MCF 10A (cell line): ENCODE measurements at regions not wholly inside any gene's neighbourhood (a gene's known extent, or its start where the extent isn't known, plus 50 kb on each side); places are given as distances from the start of the nearest gene placed in this dataset.
A peak's percentile ranks its signal among the peaks of the same experiment; 100 is the strongest.

Experiments
- BruUV-seq: library from RNA; stranded (reverse); fragments of 400-500 nt; replicated peaks from 2 replicates; lab custom pipeline; 2021; lab: Mats Ljungman, UMichigan
- CTCF ChIA-PET: fragments of 300-600 bp; sonication (Branson Sonifier 250); formaldehyde crosslinking; extraction: SDS; loops from one replicate; lab custom pipeline; 2021; ENCODE audit warnings: antibody characterized with exemption, inconsistent platforms; lab: Yijun Ruan, JAX
- POLR2A ChIA-PET: fragments of 300-600, 350-650 bp; sonication (Branson Sonifier 250); formaldehyde crosslinking; extraction: SDS; loops from one replicate; lab custom pipeline; 2020; ENCODE audit warnings: antibody characterized with exemption, inconsistent platforms; lab: Yijun Ruan, JAX
- DNase-seq: peaks from one replicate; pipeline ENCODE4 v3.0.0-alpha.2; 2018; ENCODE audit not compliant: unreplicated experiment
- H3K27ac Mint-ChIP-seq: one replicate; pipeline ENCODE4 v1.8.0; 2022; ENCODE audit warnings: mild to moderate bottlenecking, low read depth, mixed read lengths; ENCODE audit not compliant: unreplicated experiment
- H3K27me3 Mint-ChIP-seq: one replicate; pipeline ENCODE4 v1.8.0; 2022; ENCODE audit warnings: mixed read lengths; ENCODE audit not compliant: insufficient read depth, unreplicated experiment
- H3K36me3 Mint-ChIP-seq: one replicate; pipeline ENCODE4 v1.8.0; 2022; ENCODE audit warnings: mild to moderate bottlenecking, moderate library complexity, mixed read lengths; ENCODE audit not compliant: insufficient read depth, unreplicated experiment
- H3K4me1 Mint-ChIP-seq: one replicate; pipeline ENCODE4 v1.8.0; 2022; ENCODE audit warnings: mixed read lengths; ENCODE audit not compliant: insufficient read depth, unreplicated experiment
- H3K4me3 Mint-ChIP-seq: one replicate; pipeline ENCODE4 v1.8.0; 2022; ENCODE audit warnings: mild to moderate bottlenecking, moderate library complexity, mixed read lengths; ENCODE audit not compliant: unreplicated experiment
- H3K9me3 Mint-ChIP-seq: one replicate; pipeline ENCODE4 v1.8.0; 2022; ENCODE audit warnings: mixed read lengths; ENCODE audit not compliant: unreplicated experiment
- intact Hi-C: fragments of 100-400 bp; cut with micrococcal nuclease; formaldehyde crosslinking; loops from 2 replicates; pipeline ENCODE4 v1.14.1; 2022
- TF ChIP-seq, protein P1 (sequence below): fragments of 200-600 bp; IDR thresholded peaks from one replicate; pipeline ENCODE4 v1.8.0; 2022; ENCODE audit warnings: antibody characterized with exemption, mild to moderate bottlenecking; ENCODE audit not compliant: unreplicated experiment

DNA sequence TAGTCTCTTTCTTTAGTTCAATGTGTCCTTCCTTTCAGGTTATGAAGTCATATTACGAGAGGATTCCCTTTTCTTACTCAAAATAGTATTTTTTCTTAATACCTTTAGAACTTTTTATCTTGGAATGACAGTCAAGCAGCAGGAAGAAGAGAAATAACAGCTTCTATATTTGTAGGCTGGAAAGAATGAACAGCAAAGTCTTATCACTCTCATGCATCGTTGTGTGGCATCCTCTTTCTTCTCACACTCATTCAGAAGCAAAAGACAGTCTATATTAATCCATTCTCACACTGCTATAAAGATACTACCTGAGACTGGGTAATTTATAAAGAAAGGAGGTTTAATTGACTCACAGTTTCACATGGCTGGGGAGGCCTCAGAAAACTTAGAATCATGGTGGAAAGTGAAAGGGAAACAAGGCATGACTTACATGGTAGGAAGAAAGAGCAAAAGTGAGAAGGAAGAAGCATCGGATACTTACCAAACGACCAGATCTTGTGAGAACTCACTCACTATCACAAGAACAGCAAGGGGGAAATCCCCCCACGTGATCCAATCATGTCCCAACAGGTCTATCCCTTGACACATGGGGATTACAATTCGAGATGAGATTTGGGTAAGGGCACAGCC lies 1646.1 kb upstream of the CDH6 start:
- H3K27ac Mint-ChIP-seq, result no peak overlapping the region
- ChIA-PET CTCF (no interaction called here), POLR2A (no interaction called here)
- H3K9me3 Mint-ChIP-seq, result no peaks in the 10 kb centered on the region
- TF ChIP-seq, protein P1, sequence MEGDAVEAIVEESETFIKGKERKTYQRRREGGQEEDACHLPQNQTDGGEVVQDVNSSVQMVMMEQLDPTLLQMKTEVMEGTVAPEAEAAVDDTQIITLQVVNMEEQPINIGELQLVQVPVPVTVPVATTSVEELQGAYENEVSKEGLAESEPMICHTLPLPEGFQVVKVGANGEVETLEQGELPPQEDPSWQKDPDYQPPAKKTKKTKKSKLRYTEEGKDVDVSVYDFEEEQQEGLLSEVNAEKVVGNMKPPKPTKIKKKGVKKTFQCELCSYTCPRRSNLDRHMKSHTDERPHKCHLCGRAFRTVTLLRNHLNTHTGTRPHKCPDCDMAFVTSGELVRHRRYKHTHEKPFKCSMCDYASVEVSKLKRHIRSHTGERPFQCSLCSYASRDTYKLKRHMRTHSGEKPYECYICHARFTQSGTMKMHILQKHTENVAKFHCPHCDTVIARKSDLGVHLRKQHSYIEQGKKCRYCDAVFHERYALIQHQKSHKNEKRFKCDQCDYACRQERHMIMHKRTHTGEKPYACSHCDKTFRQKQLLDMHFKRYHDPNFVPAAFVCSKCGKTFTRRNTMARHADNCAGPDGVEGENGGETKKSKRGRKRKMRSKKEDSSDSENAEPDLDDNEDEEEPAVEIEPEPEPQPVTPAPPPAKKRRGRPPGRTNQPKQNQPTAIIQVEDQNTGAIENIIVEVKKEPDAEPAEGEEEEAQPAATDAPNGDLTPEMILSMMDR, result no peak
- no peak overlapping the region for H3K4me3 Mint-ChIP-seq
- intact Hi-C loops, result no loop called here
- H3K4me1 Mint-ChIP-seq, result peaks cover 12% of the 10 kb centered on the region
- no peaks in the 10 kb centered on the region for H3K27me3 Mint-ChIP-seq
- H3K36me3 Mint-ChIP-seq, result no peaks in the 10 kb centered on the region
- DNase-seq, result no peak
- no TSS peak for BruUV-seq

DNA sequence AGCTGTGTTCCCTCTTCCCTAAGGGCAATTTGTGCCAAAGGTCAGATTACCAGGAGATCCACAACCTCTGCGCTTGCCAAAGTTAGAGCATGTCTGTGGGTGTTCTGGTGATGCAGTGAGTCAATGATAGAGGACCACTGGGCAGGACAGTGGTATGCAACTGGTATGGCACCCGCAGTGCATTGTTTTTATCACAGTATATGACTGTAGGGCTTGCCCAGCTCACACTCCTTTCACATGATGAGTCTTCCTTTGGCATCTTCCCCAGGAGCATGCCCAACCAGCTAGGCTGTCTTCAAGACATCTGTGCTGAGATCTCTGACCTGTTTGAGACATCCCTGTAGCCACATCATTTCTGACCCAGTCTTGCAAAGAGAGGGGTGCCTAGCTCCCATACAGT lies 1650.0 kb upstream of the CDH6 start:
- TF ChIP-seq, protein P1, result no peak
- Mint-ChIP-seq H3K27ac (no peak overlapping the region), H3K9me3 (peaks cover 25% of the 10 kb centered on the region), H3K4me3 (no peak overlapping the region), H3K27me3 (no peaks in the 10 kb centered on the region), H3K4me1 (peaks cover 6% of the 10 kb centered on the region), H3K36me3 (no peaks in the 10 kb centered on the region)
- DNase-seq, result no peak
- intact Hi-C loops, result no loop called here
- ChIA-PET CTCF (no interaction called here), POLR2A (no interaction called here)
- no TSS peak for BruUV-seq

DNA sequence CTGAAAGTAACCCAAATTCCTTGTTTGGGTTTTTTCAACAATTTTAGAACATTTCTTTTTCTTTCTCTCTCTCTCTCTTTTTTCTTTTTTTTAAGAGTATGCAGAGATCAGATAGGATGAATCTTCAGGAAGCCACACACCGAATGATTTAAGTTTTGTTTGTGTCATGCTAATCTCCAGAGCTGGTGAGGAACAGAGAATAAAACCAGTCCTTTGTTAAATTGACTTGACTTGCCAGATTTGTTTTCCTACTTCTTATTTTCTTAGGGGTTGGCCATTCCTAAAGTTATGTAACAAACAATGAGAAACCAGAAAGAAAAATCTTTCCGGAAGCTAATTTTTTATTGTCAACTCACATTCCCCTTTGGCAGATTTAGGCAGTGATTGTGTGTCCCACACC lies 1669.3 kb upstream of the CDH6 start:
- intact Hi-C loops, result no loop called here
- DNase-seq, result no peak
- POLR2A ChIA-PET, result no interaction called here
- Mint-ChIP-seq H3K27me3 (no peaks in the 10 kb centered on the region), H3K27ac (no peak overlapping the region), H3K4me3 (no peak overlapping the region), H3K4me1 (peaks cover 5% of the 10 kb centered on the region), H3K36me3 (no peaks in the 10 kb centered on the region), H3K9me3 (no peaks in the 10 kb centered on the region)
- TF ChIP-seq, protein P1, result no peak
- CTCF ChIA-PET, result no interaction called here
- no TSS peak for BruUV-seq

DNA sequence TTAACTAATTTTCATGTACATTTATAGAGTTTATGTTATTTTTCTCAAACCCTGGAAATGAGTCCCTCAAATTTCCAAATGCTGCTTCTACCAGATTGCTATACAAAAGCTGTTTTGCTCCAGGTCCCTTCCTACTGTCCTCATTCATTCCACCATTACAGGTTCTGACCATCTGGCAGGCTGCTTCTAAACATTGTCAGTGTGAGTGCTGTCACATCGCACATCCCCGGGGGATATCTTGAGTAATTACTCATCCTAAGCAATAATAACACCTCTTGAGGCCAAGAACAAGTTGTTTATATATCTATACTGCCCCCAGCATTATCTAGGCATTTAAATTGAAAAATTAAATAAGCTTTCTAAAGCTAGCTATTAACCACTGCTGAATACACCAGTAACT lies 1675.3 kb upstream of the CDH6 start:
- Mint-ChIP-seq H3K4me3 (no peak overlapping the region), H3K4me1 (peaks cover 5% of the 10 kb centered on the region), H3K27ac (no peak overlapping the region), H3K9me3 (no peaks in the 10 kb centered on the region), H3K36me3 (no peaks in the 10 kb centered on the region), H3K27me3 (no peaks in the 10 kb centered on the region)
- intact Hi-C loops, result no loop called here
- peak; percentile 7 for DNase-seq
- BruUV-seq, result no TSS peak
- TF ChIP-seq, protein P1, result no peak
- ChIA-PET CTCF (no interaction called here), POLR2A (no interaction called here)
